Lower leg skin (tissue), 3 donors: ENCODE measurements at regions not wholly inside any gene's neighbourhood (a gene's known extent, or its start where the extent isn't known, plus 50 kb on each side); places are given as distances from the start of the nearest gene placed in this dataset.

Source experiments
- CTCF ChIP-seq, 3 donors: fragments of 450-650 bp; IDR thresholded peaks; one replicate each; pipeline ENCODE4 v1.5.1; 2016; ENCODE audit warnings: antibody characterized with exemption in 3 of 3, mild to moderate bottlenecking in 3 of 3, moderate library complexity in 2 of 3
- POLR2A ChIP-seq, 2 donors: fragments of 450-650 bp; IDR thresholded peaks; one replicate each; pipeline ENCODE4 v1.6.1; 2016 to 2017; ENCODE audit warnings: antibody characterized with exemption in 2 of 2, mild to moderate bottlenecking in 1 of 2, moderate library complexity in 1 of 2

GRCh38 chr7:57482-58255 is 134.7 kb upstream of the FAM20C start:
- TF ChIP-seq POLR2A (IDR thresholded peaks at IDR 0.05) = no peak
- no peak for TF ChIP-seq CTCF (IDR thresholded peaks at IDR 0.05)
